ENCODE measurements at regions not wholly inside any gene's neighbourhood (a gene's known extent, or its start where the extent isn't known, plus 50 kb on each side); places are given as distances from the start of the nearest gene placed in this dataset.

DNA sequence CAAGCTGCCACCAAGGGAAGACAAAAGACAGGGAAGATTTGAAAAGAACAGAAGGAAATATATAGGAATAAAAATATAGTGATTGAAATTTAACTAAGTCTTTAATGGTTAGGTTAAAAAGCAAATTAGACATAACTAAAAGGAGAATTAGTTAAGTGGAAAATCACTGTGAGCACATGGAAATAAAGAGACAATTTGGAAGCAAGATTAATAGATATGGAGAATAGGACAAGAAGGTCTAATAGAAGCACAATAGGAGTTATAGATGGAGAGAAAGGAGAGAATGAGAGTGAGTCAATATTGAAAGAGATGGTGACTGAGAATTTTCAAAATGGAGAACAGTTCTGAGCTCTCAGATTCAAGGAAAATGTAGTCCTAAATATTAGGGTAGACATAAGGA lies 176.9 kb downstream of the ASB1 start:
- TF ChIP-seq FOXK2 (IDR thresholded peaks at IDR 0.05) (no peak), FOXA1 (IDR thresholded peaks at IDR 0.05) (no peak), FOXM1 (IDR thresholded peaks at IDR 0.05; ENCODE audit: borderline replicate concordance) (no peak), BHLHE40 (IDR thresholded peaks at IDR 0.05; ENCODE audit: borderline replicate concordance) (no peak), NFRKB (IDR thresholded peaks at IDR 0.05) (no peak), ZNF384 (IDR thresholded peaks at IDR 0.05) (no peak), SP1 (IDR thresholded peaks at IDR 0.05) (no peak)
- TF ChIP-seq, protein P1, sequence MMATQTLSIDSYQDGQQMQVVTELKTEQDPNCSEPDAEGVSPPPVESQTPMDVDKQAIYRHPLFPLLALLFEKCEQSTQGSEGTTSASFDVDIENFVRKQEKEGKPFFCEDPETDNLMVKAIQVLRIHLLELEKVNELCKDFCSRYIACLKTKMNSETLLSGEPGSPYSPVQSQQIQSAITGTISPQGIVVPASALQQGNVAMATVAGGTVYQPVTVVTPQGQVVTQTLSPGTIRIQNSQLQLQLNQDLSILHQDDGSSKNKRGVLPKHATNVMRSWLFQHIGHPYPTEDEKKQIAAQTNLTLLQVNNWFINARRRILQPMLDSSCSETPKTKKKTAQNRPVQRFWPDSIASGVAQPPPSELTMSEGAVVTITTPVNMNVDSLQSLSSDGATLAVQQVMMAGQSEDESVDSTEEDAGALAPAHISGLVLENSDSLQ (IDR thresholded peaks at IDR 0.05): no peak
